ENCODE measurements at regions not wholly inside any gene's neighbourhood (a gene's known extent, or its start where the extent isn't known, plus 50 kb on each side); places are given as distances from the start of the nearest gene placed in this dataset.
"Not testable (repeated sequence)": the region's sequence is repeated elsewhere in the genome, so short reads cannot be mapped to it uniquely, and the experiment has no call there.

GRCh38 chr19:31445406-31445805, 96.2 kb upstream of the TSHZ3 start:
- no peak for DNase-seq (ENCODE audit: low read depth in 2 of 2)

DNA sequence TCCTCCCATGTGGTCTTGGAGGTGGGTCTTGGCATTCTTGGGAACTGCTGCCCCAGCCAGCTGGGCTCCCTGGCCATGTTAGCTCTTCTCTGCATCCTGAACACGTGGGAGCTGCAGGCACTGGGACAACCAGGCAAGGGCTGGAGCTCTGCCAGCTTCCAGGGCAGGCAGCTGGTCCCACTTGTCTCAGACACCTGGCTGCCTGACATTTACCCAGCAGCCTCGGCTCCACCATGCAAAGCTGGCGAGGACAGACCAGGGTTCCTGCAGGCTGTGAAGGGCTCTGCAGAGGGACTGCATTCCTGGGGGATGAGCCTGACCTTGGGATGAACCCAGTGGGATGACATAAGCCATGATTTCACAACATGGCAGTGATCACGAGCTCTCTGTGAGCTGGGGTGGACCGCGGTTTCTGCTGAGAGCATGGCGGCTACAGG, 99.0 kb upstream of the TSHZ3 start:
- DNase-seq (ENCODE audit: low read depth in 2 of 2), result no peak

GRCh38 chr19:31449379-31449778, 100.1 kb upstream of the TSHZ3 start:
- no peak for DNase-seq (ENCODE audit: low read depth in 2 of 2)

- DNase-seq (ENCODE audit: low read depth in 2 of 2), result no peak
These were observed 101.5 kb upstream of the TSHZ3 start for GRCh38 chr19:31450696-31451095.

- DNase-seq (ENCODE audit: low read depth in 2 of 2), result no peak
These were observed 102.6 kb upstream of the TSHZ3 start for GRCh38 chr19:31451686-31452330.

- DNase-seq (ENCODE audit: low read depth in 2 of 2), result no peak
These were observed 110.2 kb upstream of the TSHZ3 start for GRCh38 chr19:31459430-31459829.

DNA sequence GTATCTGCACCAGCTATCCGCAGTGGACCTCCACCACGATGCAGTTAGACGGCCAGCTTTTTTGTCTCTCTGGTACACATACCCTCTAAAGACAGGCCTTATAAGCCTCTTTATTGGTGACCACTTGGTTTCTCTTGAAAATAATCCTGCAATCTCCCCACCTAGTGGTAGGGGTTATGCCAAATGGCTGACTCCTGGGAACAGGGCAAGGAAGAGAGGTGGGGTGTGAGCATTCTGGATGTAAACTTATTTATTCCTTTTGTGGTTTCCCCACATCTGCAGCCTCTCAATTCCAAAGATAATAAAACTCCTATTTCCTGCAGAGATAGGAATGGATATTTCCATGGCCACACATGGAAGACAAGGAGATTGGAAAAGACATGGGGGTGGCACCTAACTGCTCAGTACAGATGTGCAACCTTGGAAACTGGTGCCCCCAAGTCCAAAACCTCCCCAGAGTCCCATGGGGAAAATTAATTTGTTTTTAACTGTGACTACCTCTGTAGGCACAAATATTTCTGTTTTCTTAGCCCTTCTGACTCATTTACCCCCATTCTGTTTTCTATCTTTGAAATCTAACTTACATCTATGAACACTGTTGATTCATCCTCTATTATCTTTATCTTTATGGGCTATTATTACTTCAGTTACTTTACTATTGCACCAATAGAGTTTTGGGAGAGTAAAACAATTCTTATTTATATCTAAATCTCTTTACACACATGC, 112.7 kb upstream of the TSHZ3 start:
- DNase-seq (ENCODE audit: low read depth in 2 of 2), result no peak

DNA sequence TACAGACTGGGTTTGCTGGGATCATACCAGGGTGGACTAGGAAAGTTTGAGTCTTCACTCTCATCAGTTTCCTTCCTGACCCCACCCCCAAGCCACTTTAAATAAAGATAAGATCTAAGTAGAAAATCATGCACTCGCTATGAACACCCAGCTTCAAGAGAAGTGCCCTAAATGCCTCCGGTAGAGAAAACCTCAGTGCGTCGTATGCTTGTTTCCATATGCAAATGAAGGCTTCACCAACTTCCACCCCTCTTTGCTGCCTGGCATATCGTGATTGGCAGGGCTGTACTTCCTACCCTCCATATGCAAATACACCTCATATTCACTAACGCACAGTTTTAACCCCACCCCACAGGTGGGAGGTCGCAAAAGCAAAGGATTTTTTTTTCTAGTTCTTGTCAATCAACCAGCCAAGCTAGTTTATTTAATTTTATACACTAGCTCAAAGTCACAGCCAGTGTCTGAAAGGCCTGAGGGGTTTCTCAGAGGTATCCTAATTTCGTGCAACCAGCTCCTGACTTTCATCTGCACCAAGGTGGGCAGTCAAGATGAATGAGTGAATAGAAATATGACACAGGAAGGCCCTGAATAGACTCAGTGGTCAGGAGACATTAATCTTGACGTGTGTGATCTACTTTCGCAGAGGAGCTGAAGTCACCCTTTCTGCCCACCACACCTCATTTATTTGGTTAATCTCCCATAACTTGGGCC, 121.1 kb upstream of the TSHZ3 start:
- DNase-seq (ENCODE audit: low read depth in 2 of 2), result no peak

DNA sequence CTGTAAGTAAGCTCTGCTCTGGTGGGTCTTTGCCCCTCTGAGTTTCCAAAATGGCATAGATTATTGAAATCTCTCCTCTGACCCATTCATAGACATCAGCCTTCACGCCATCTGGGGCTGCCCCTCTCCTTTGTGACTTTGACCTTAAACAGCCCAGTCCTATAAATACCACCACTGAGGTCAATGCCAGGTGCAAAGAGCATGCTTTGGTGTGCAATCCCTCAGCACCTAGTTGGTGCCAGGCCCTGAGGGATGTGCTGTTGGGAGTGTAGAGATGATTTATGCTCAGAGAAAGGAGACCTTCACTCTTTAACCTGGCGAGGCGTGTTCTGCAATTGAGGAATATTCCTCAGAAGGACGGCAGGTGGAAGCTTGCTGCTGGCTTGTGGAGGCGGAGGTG, 121.7 kb upstream of the TSHZ3 start:
- no peak for DNase-seq (ENCODE audit: low read depth in 2 of 2)

- no peak for DNase-seq (ENCODE audit: low read depth in 2 of 2)
These were observed 129.0 kb upstream of the TSHZ3 start for GRCh38 chr19:31478241-31478640.

- no peak for DNase-seq (ENCODE audit: low read depth in 2 of 2)
These were observed 134.1 kb upstream of the TSHZ3 start for GRCh38 chr19:31483226-31483857.

GRCh38 chr19:31484858-31485410, 135.7 kb upstream of the TSHZ3 start:
- not testable (repeated sequence) for DNase-seq (ENCODE audit: low read depth in 2 of 2)

DNA sequence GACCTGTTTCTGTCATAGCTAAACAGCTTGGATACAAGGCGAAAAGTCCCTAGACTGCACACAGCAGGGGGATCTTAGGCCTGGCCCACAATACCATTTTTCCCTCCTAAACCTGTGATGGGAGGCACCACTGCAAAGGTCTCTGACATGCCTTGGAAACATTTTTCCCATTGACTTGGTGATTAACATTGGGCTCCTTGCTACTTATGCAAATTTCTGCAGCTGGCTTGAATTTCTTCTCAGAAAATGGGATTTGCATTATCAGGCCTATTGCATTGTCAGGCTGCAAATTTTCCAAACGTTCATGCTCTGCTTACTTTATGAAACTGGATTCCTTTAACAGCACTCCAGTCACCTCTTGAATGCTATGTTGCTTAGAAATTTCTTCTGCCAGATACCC, 136.2 kb upstream of the TSHZ3 start:
- DNase-seq (ENCODE audit: low read depth in 2 of 2), result no peak

- no peak for DNase-seq (ENCODE audit: low read depth in 2 of 2)
These were observed 142.0 kb upstream of the TSHZ3 start for GRCh38 chr19:31491242-31491641.

GRCh38 chr19:31492050-31492449, 142.8 kb upstream of the TSHZ3 start:
- no peak for DNase-seq (ENCODE audit: low read depth in 2 of 2)

GRCh38 chr19:31496076-31496475, 146.8 kb upstream of the TSHZ3 start:
- no peak for DNase-seq (ENCODE audit: low read depth in 2 of 2)

DNA sequence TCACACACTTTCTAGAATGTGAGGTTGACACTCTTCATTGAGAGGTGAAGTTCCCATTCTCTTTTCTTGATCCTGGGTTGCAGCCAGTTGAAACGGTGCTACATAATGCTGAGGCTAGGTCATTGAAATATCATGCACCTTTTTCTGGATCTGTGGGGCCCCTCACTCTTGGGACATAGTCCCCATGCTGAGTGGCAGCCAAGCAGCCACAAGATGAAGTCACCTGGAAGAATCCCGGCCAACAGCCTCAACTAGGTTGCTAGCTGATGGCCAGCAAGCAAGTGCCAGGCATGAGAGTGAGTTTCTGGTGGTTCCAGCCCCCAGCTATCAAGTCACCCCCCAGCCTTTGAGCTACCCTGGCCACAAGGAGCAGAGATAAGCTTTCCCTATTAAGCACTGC, 148.5 kb upstream of the TSHZ3 start:
- no peak for DNase-seq (ENCODE audit: low read depth in 2 of 2)

- DNase-seq (ENCODE audit: low read depth in 2 of 2), result no peak
These were observed 149.5 kb upstream of the TSHZ3 start for GRCh38 chr19:31498781-31499180.

DNA sequence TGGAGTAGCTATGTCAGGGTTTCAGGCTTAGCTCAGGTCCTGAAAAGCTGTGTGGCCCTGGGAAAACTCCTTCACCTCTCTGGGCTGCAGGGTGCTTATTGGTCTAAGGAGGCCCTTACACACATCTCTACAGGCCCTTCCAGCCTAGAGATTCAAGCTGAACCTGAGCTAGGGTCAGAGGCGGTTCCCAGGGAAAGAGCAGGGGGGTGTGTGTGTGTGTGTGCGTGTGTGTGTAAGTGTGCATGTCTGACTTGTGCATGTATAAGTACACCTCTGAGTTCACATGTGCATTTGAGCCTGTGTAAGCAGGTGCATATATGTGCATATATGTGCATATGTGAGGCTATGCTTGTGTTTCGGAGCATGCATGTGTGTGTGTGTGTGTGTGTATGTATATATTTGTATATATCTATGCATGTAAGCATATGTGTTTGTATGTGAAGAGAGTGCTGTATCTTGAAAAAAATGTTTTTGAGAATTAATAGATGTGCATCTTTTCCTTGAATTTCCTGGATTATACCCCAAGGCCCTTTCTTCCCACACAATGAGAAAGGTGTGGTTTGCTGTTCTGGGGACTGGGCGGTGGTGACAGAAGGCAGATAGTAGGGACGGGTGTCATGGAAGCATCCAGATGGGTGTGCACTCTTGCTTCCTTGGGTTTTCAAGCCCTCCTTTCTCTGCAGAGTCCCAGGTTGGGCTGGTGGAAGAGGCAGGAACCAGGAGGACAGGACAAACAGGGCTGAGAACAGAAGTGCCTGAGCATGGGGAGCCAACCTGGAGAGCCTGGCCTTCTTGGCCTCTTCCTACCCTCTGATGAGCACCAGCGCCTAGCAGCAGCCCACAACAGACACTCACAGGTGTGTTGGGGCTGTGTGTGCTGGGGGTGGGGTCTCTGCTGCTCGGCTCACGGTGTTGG, 150.3 kb upstream of the TSHZ3 start:
- DNase-seq (ENCODE audit: low read depth in 2 of 2), result no peak

DNA sequence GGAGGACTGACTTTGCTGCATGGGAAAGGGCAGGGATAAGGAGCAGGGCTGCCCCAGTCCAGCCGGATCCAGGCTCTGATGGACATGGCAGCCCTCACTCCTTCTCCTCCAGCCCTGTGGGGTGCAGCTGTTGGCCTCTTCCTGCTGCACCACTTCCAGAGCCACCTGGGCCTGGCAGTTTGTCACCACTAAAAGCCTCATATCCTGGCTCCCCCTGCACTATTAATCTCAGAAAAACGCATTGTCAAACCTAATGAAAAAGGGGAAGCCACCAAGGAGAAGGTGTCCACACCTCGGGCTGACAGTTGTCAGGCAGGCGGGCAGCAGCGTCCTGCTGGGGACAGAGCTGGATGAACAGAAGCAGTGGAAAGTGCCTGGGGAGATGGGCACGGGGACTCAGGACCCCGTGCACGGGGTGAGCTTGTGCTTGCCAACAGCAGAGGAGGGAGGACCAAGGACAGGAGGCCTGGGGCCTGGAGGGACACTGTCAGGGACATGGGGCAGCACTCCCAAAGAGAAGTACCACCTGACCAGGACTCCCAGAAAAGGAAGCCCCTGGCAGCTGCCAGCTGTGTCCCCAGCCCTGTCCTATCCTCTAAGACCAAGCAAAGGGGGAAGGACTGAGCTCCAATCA, 151.1 kb upstream of the TSHZ3 start:
- DNase-seq (ENCODE audit: low read depth in 2 of 2), result no peak

All from dermis microvascular lymphatic vessel endothelial cell (primary cell).